ENCODE measurements at regions not wholly inside any gene's neighbourhood (a gene's known extent, or its start where the extent isn't known, plus 50 kb on each side); places are given as distances from the start of the nearest gene placed in this dataset.
"Not testable (repeated sequence)": the region's sequence is repeated elsewhere in the genome, so short reads cannot be mapped to it uniquely, and the experiment has no call there.

DNA sequence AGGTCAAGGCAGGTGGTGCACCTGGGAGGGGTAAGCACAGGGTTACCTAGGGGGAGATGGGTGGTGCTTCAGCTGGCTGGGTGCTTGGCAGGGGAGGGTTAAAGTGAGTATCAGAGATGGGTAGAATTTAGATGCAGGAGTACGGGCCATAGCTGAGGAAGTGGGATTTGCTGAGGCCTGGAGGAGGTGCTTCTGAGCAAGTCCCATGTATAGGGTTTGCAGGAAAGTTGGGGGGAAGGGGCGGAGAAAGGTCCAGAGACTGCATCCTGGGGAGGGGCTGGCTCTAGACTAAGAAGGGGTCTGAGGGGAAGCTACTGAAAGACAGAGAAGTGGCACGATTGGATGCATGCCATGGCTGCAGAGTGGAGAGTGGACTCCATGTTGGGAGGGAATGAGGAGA lies 281.6 kb upstream of the ZNF32 start:
- H3K27ac ChIP-seq = no peak overlapping the region
- no peak for DNase-seq (ENCODE audit: low read depth, low spot score)

- DNase-seq (ENCODE audit: low read depth, low spot score) = no peak
- no peak overlapping the region for H3K27ac ChIP-seq
Measured at GRCh38 chr10:43929122-43929521, 280.4 kb upstream of the ZNF32 start.

GRCh38 chr10:43928425-43928968 lies 279.8 kb upstream of the ZNF32 start:
- no peak for DNase-seq (ENCODE audit: low read depth, low spot score)
- H3K27ac ChIP-seq = no peak overlapping the region

DNA sequence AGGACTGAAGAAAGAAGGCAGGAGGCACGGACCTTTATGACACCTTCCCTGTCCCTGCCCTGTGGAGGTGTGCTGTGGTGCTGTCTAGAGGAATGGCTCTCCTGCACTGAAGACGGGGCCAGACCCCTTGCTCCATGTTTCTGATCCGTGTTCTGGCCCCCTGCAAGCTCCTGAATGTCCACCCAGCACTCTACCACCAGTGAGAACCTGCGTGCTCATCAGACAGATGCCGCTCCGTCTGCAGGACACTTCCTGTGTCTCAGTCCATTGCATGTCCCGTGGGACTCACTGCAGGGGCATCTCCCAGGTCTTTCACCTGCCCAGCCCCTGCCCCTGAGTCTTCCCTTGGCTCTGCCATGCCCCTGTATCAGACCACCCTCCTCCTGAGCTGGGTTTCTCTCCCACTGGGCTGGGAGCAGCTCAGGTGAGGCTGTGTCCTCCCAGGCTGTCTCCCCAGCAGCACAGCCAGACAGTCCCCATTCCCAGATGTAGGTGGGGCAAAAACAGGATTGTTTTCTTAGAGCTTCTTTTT lies 278.3 kb upstream of the ZNF32 start:
- no peak overlapping the region for H3K27ac ChIP-seq
- DNase-seq (ENCODE audit: low read depth, low spot score) = no peak

- no peak for DNase-seq (ENCODE audit: low read depth, low spot score)
- H3K27ac ChIP-seq = no peak overlapping the region
Measured at GRCh38 chr10:43926371-43926770, 277.7 kb upstream of the ZNF32 start.

DNA sequence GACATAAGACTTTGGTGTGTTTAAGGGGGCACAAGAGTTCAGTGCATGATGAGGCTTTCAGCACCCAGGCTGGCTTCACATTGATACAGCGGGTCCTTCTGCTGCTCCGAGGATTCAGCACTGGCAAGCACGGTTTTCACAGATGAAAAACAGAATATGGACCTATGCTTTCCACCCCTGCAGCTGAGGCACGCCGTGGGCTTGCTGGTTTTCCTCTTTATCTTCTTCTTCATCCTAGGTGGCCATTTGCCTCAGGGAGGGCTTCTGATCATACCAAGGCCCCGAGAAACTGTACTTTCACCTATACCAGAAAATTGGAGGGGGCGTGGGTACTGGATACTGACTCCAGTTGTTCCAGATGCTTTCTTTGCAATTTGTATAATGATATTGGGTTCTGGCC lies 277.1 kb upstream of the ZNF32 start:
- DNase-seq (ENCODE audit: low read depth, low spot score) = no peak

GRCh38 chr10:43923328-43923727 lies 274.6 kb upstream of the ZNF32 start:
- no peak overlapping the region for H3K27ac ChIP-seq
- no peak for DNase-seq (ENCODE audit: low read depth, low spot score)

More for the DNA sequence above, 277.1 kb upstream of the ZNF32 start:
- no peak overlapping the region for H3K27ac ChIP-seq

- DNase-seq (ENCODE audit: low read depth, low spot score) = no peak
- no peak overlapping the region for H3K27ac ChIP-seq
Measured at GRCh38 chr10:43922335-43923280, 273.9 kb upstream of the ZNF32 start.

DNA sequence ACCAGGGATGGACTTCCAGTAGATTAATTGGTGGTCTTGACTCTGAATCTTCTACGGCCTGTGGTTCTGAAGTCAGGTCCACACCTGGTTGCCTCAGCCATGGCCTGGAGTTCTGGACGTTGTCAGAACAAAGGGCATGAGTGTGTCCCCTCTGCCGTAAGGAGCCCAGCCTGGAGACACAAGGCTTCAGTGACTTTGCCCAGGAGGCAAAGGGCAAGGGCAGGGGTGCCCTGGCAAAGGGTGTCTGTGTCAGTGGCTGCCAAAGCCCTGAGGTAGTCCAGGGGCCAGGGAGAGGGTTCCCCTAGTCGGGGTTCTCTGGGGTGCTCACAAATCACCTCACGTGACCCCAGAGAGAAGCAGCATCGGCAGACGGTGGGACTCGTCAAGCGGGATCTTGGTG lies 273.2 kb upstream of the ZNF32 start:
- no peak overlapping the region for H3K27ac ChIP-seq
- DNase-seq (ENCODE audit: low read depth, low spot score) = no peak

GRCh38 chr10:43921478-43921877 lies 272.8 kb upstream of the ZNF32 start:
- DNase-seq (ENCODE audit: low read depth, low spot score) = no peak
- H3K27ac ChIP-seq = no peak overlapping the region

DNA sequence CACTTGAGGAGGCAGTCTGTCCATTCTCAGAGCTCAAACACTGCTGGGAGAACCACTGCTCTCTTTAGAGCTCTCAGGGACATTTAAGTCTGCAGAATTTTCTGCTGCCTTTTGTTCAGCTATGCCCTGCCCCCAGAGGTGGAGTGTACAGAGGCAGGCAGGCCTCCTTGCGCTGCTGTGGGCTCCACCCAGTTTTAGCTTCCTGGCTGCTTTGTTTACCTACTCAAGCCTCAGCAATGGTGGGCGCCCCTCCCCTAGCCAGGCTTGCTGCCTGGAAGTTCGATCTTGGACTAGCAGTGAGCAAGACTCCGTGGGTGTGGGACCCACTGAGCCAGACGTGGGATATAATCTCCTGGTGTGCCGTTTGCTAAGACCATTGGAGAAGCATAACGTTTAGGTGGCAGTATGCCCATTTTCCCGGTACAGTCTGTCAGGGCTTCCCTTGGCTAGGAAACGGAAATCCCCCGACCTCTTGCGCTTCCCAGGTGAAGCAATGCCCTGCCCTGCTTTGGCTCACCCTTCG lies 271.6 kb upstream of the ZNF32 start:
- H3K27ac ChIP-seq; DNase-seq (ENCODE audit: low read depth, low spot score): not testable (repeated sequence)

DNA sequence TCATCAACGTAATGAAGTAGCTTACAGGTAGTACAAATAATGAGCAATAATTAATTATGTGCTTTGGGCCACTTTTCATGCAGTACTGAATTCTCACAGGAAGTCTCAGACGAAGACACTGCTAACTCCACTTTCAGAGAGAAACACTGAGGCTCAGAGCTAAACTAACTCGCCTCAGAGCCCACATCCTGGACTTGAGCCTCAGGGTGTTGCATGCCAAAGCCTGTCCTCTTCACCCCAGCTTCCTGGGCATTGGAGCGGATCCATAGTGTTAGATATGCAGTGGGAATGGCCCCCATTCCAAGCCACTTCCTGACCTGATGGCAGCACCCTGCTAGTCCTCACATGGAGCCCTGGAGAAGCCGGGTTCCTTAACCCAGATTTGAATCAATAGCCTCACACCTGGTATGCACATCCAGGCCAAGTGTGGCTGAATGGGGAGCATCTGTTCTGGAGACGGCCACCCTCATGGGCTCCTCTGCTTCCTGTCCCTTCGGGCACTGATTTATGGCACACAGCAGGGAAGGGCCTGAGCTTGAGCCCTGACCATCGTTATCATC lies 265.1 kb upstream of the ZNF32 start:
- no peak overlapping the region for H3K27ac ChIP-seq
- DNase-seq (ENCODE audit: low read depth, low spot score) = no peak

DNA sequence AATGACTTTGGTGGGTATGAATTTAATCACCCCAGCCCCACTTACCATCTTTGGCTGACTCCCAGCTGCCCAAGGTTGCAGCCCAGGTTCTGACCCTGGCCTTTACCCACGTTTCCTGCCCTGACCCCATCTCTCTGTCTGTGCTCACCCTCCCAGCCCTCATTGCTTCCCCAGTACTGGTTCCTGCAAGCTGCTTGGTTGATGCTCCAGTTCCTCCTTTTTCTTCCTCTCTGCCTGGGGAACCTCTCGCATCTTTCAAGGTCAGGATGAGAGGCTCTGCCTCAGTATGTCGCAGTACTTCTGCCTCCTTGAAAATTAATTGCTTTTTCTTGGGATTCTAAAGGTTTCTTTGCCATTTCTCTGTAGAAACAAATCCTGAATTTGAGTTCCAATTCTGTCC lies 263.8 kb upstream of the ZNF32 start:
- no peak for DNase-seq (ENCODE audit: low read depth, low spot score)
- no peak overlapping the region for H3K27ac ChIP-seq

DNA sequence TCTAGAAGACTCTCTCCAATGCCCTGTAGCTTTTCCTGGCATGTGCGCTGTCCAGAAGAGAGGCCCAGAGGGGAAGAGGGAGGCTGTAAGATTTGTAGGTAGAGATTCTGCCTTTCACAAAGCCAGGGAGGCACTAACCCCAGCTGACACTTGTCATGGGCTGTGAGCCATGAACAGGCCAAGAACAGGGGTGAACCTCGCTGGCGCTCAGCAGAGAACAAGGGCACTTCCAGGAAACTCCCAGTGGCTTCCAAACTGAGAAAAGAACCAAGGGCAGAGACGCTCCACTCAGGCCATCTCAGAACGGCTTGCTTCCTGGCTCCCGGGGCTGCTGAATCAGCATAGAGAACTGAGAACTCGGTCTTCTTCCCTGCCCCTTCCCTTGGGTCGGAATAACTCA lies 257.8 kb upstream of the ZNF32 start:
- no peak for DNase-seq (ENCODE audit: low read depth, low spot score)
- no peak overlapping the region for H3K27ac ChIP-seq

- DNase-seq (ENCODE audit: low read depth, low spot score) = no peak
- no peak overlapping the region for H3K27ac ChIP-seq
Measured at GRCh38 chr10:43905512-43906236, 257.0 kb upstream of the ZNF32 start.

GRCh38 chr10:43904844-43905243 lies 256.2 kb upstream of the ZNF32 start:
- H3K27ac ChIP-seq = no peak overlapping the region
- no peak for DNase-seq (ENCODE audit: low read depth, low spot score)

- no peak for DNase-seq (ENCODE audit: low read depth, low spot score)
- no peak overlapping the region for H3K27ac ChIP-seq
Measured at GRCh38 chr10:43904301-43904700, 255.6 kb upstream of the ZNF32 start.

DNA sequence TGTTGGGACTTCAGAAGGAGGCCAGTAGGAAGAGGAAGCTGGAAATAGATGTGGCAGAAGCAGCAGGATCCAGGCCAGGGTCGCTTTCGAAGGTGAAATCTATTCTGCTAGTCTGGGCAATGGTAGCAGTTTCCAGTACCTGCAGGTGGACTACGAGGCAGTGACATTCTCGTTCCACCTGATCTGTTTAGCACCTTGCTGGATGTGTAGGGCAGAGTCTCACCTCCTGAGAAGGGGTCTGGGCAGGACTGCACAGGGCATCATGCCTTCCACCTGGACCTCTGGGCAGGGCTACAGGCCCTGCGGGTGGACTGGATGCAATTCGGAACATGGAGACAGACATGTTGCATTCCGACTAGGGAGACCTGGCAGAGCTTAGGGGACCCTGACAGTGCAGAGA lies 254.8 kb upstream of the ZNF32 start:
- no peak overlapping the region for H3K27ac ChIP-seq
- DNase-seq (ENCODE audit: low read depth, low spot score) = no peak

- no peak overlapping the region for H3K27ac ChIP-seq
- no peak for DNase-seq (ENCODE audit: low read depth, low spot score)
Measured at GRCh38 chr10:43902842-43903241, 254.2 kb upstream of the ZNF32 start.

DNA sequence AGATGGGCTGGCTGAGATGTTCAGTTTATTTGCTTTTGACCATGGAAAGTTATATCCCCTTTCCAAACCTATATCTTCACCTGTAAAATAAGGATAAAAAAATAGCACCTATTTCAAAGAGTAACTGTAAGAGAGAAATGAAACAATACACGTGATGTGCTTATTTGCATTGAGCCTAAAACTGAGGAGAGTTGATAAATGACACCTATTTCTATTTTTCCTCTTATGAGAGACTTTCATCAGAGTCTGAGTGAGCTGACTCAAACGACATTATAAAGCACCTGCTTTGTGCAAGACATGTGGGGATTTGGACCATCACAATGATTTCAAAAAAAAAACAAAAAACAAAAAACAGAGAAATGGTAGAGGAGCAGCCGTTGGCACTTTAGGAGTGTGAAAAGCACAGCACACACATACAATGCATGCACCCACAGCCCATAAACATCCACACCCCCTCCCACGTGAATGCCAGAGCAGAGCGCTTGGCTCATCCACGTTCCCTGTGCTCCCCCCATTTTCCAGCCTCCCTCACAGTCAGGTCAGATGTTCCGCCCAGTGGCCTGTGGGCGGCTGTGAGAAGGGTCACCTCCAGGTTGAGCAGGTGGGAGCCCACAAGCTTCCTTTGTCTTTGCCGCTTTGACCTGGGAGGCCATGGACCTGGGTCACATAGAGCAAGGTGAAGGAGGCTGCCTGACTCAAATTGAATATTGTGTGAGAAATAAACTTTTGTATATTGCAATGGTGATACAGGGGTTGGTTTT lies 253.2 kb upstream of the ZNF32 start:
- no peak overlapping the region for H3K27ac ChIP-seq
- DNase-seq (ENCODE audit: low read depth, low spot score) = no peak

Measured in epithelial cell of prostate (primary cell).